HL-60 (cell line): ENCODE measurements at regions not wholly inside any gene's neighbourhood (a gene's known extent, or its start where the extent isn't known, plus 50 kb on each side); places are given as distances from the start of the nearest gene placed in this dataset.

Experiments used
- CTCF ChIP-seq: IDR thresholded peaks from one replicate; pipeline ENCODE4 v1.5.1; 2011; ENCODE audit warnings: low read length, control low read depth, inconsistent platforms; ENCODE audit not compliant: insufficient read depth
- POLR2AphosphoS5 ChIP-seq: IDR thresholded peaks from 2 replicates; pipeline ENCODE4 v1.6.1; 2012; ENCODE audit warnings: low read depth
- REST ChIP-seq: IDR thresholded peaks from 2 replicates; pipeline ENCODE4 v1.6.1; 2012; ENCODE audit warnings: low read depth; ENCODE audit not compliant: insufficient replicate concordance

- TF ChIP-seq POLR2AphosphoS5 (no peak), CTCF (no peak), REST (no peak)
Observed at GRCh38 chr3:178480274-178480673, 56.0 kb upstream of the KCNMB2 start.
